ENCODE measurements at regions not wholly inside any gene's neighbourhood (a gene's known extent, or its start where the extent isn't known, plus 50 kb on each side); places are given as distances from the start of the nearest gene placed in this dataset.

DNA sequence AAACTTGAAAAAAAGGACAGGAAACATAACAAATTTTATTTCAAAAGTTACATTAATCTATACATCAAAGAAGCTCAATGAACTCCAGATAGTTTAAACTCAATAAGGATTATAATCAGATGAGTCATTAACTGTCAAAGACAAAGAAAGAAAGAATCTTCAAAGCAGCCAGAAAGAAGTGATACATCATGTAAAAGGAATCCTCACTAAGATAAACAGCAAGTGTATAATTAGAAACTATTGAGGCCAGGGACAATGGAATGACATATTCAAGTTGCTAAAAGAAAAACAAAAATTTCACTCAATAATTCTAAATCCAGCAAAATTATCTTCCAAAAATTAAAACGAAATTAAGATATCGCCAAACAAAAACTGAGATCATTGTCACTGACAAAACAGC, 161.6 kb upstream of the NWD2 start:
- ATAC-seq (ENCODE audit: insufficient read depth, low read depth): no peak

DNA sequence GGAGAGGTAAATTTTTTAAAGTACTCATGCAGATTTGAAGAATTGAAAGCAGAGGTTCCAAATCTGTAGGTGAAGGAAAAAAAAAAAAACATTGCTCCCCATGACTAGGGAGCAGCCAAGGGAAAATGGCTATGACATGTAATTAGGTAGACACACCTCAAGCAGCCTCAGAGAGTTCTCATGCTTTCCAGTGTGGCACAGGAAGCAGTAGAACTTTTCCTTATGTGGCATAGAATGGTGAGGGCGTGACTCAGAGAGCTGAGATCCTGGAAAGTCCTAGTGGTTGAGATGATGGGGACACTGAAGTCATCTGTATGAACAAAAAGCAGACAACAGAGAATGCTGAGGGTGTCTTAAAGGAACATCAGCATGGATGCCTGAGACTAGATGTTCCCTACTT, 148.6 kb upstream of the NWD2 start:
- H4K20me1 ChIP-seq (ENCODE audit: insufficient read depth, low read length): no peaks in the 10 kb centered on the region
- no peak overlapping the region for H3K9ac ChIP-seq (ENCODE audit: low read depth, low read length)
- H3K36me3 ChIP-seq (ENCODE audit: insufficient read depth, low read length): no peaks in the 10 kb centered on the region
- H3K4me3 ChIP-seq (ENCODE audit: low read depth in 1 of 2, low read length in 2 of 2): no peak overlapping the region
- H3K9me3 ChIP-seq (ENCODE audit: insufficient read depth, low read length, severe bottlenecking): no peaks in the 10 kb centered on the region
- no peaks in the 10 kb centered on the region for H3K79me2 ChIP-seq (ENCODE audit: insufficient read depth, low read length)
- H3K27ac ChIP-seq (ENCODE audit: low read length): no peak overlapping the region
- no peaks in the 10 kb centered on the region for H3K27me3 ChIP-seq (ENCODE audit: insufficient read depth, low read length, poor library complexity)
- ATAC-seq (ENCODE audit: insufficient read depth, low read depth) (no peak), DNase-seq (no peak)
- H3K4me1 ChIP-seq (ENCODE audit: insufficient read depth, low read length): no peaks in the 10 kb centered on the region
- H2AFZ ChIP-seq (ENCODE audit: low read depth, low read length): no peak overlapping the region
- no peak overlapping the region for H3K4me2 ChIP-seq (ENCODE audit: insufficient read depth, low read length)
- TF ChIP-seq, protein P1, sequence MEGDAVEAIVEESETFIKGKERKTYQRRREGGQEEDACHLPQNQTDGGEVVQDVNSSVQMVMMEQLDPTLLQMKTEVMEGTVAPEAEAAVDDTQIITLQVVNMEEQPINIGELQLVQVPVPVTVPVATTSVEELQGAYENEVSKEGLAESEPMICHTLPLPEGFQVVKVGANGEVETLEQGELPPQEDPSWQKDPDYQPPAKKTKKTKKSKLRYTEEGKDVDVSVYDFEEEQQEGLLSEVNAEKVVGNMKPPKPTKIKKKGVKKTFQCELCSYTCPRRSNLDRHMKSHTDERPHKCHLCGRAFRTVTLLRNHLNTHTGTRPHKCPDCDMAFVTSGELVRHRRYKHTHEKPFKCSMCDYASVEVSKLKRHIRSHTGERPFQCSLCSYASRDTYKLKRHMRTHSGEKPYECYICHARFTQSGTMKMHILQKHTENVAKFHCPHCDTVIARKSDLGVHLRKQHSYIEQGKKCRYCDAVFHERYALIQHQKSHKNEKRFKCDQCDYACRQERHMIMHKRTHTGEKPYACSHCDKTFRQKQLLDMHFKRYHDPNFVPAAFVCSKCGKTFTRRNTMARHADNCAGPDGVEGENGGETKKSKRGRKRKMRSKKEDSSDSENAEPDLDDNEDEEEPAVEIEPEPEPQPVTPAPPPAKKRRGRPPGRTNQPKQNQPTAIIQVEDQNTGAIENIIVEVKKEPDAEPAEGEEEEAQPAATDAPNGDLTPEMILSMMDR (IDR thresholded peaks at IDR 0.05; ENCODE audit: borderline replicate concordance, extremely low read depth, low read length, poor library complexity, severe bottlenecking): no peak
- TF ChIP-seq EZH2 (IDR thresholded peaks at IDR 0.05; ENCODE audit: borderline replicate concordance, low read depth, low read length, severe bottlenecking): no peak

More for the DNA sequence above, 161.6 kb upstream of the NWD2 start:
- H3K9ac ChIP-seq (ENCODE audit: low read depth, low read length): no peak overlapping the region
- no peak overlapping the region for H3K4me3 ChIP-seq (ENCODE audit: low read depth in 1 of 2, low read length in 2 of 2)
- H4K20me1 ChIP-seq (ENCODE audit: insufficient read depth, low read length): no peaks in the 10 kb centered on the region
- H3K4me1 ChIP-seq (ENCODE audit: insufficient read depth, low read length): no peaks in the 10 kb centered on the region
- H3K36me3 ChIP-seq (ENCODE audit: insufficient read depth, low read length): no peaks in the 10 kb centered on the region
- no peaks in the 10 kb centered on the region for H3K79me2 ChIP-seq (ENCODE audit: insufficient read depth, low read length)
- H3K4me2 ChIP-seq (ENCODE audit: insufficient read depth, low read length): no peak overlapping the region
- no peaks in the 10 kb centered on the region for H3K27me3 ChIP-seq (ENCODE audit: insufficient read depth, low read length, poor library complexity)
- H3K27ac ChIP-seq (ENCODE audit: low read length): no peak overlapping the region
- no peaks in the 10 kb centered on the region for H3K9me3 ChIP-seq (ENCODE audit: insufficient read depth, low read length, severe bottlenecking)
- no peak for DNase-seq
- no peak for TF ChIP-seq EZH2 (IDR thresholded peaks at IDR 0.05; ENCODE audit: borderline replicate concordance, low read depth, low read length, severe bottlenecking)
- TF ChIP-seq, protein P1 (IDR thresholded peaks at IDR 0.05; ENCODE audit: borderline replicate concordance, extremely low read depth, low read length, poor library complexity, severe bottlenecking): no peak
- H2AFZ ChIP-seq (ENCODE audit: low read depth, low read length): no peak overlapping the region

DNA sequence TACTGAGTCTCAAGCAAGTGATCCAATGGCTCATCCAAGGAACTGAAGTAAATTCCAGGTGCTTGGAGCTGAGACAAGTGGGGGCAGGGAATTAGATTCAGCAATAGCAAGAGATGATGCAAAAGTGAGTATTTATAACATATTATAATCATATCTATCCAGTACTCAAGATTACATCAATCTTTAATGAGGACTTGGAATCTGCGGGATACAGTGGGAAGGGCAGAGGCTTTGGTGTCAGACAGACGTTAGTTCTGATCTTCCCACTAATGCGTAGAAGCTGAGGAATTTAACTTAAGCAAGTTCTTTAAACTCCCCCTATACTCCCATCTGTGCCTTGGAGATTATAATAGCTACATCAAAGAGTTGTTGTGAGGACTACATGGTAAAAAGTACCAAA, 143.4 kb upstream of the NWD2 start:
- ATAC-seq (ENCODE audit: insufficient read depth, low read depth): no peak
- Histone ChIP-seq H3K27ac (ENCODE audit: low read length) (no peak overlapping the region), H3K36me3 (ENCODE audit: insufficient read depth, low read length) (no peaks in the 10 kb centered on the region), H3K4me2 (ENCODE audit: insufficient read depth, low read length) (no peak overlapping the region), H4K20me1 (ENCODE audit: insufficient read depth, low read length) (no peaks in the 10 kb centered on the region), H3K79me2 (ENCODE audit: insufficient read depth, low read length) (no peaks in the 10 kb centered on the region), H2AFZ (ENCODE audit: low read depth, low read length) (no peak overlapping the region), H3K4me1 (ENCODE audit: insufficient read depth, low read length) (no peaks in the 10 kb centered on the region), H3K9me3 (ENCODE audit: insufficient read depth, low read length, severe bottlenecking) (no peaks in the 10 kb centered on the region), H3K27me3 (ENCODE audit: insufficient read depth, low read length, poor library complexity) (no peaks in the 10 kb centered on the region), H3K4me3 (ENCODE audit: low read depth in 1 of 2, low read length in 2 of 2) (no peak overlapping the region), H3K9ac (ENCODE audit: low read depth, low read length) (no peak overlapping the region)
- TF ChIP-seq, protein P1 (IDR thresholded peaks at IDR 0.05; ENCODE audit: borderline replicate concordance, extremely low read depth, low read length, poor library complexity, severe bottlenecking): no peak
- no peak for TF ChIP-seq EZH2 (IDR thresholded peaks at IDR 0.05; ENCODE audit: borderline replicate concordance, low read depth, low read length, severe bottlenecking)
- no peak for DNase-seq

DNA sequence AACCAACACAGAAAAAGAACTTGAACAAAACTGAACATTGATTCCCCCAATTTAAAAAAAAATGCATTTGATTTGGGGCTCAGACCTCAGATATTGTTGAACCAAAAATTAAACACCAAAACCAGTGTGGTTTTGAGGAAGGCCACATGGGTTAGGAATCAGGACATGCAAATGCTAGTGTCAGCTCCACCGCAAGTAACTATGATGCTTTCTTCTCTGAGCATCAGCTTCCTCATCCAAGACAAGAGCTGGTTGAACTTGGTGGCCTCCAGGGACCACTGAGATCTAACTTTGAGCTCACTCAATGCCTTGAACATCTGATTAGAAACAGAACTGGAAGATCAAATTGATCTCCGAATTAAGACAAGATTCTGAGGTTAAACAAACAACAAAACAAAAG, 142.9 kb upstream of the NWD2 start:
- H3K4me1 ChIP-seq (ENCODE audit: insufficient read depth, low read length): no peaks in the 10 kb centered on the region
- no peak overlapping the region for H2AFZ ChIP-seq (ENCODE audit: low read depth, low read length)
- no peaks in the 10 kb centered on the region for H4K20me1 ChIP-seq (ENCODE audit: insufficient read depth, low read length)
- no peaks in the 10 kb centered on the region for H3K9me3 ChIP-seq (ENCODE audit: insufficient read depth, low read length, severe bottlenecking)
- TF ChIP-seq, protein P1 (IDR thresholded peaks at IDR 0.05; ENCODE audit: borderline replicate concordance, extremely low read depth, low read length, poor library complexity, severe bottlenecking): no peak
- TF ChIP-seq EZH2 (IDR thresholded peaks at IDR 0.05; ENCODE audit: borderline replicate concordance, low read depth, low read length, severe bottlenecking): no peak
- H3K27me3 ChIP-seq (ENCODE audit: insufficient read depth, low read length, poor library complexity): no peaks in the 10 kb centered on the region
- no peak overlapping the region for H3K4me3 ChIP-seq (ENCODE audit: low read depth in 1 of 2, low read length in 2 of 2)
- DNase-seq (no peak), ATAC-seq (ENCODE audit: insufficient read depth, low read depth) (no peak)
- H3K27ac ChIP-seq (ENCODE audit: low read length): no peak overlapping the region
- no peaks in the 10 kb centered on the region for H3K79me2 ChIP-seq (ENCODE audit: insufficient read depth, low read length)
- no peaks in the 10 kb centered on the region for H3K36me3 ChIP-seq (ENCODE audit: insufficient read depth, low read length)
- H3K9ac ChIP-seq (ENCODE audit: low read depth, low read length): no peak overlapping the region
- no peak overlapping the region for H3K4me2 ChIP-seq (ENCODE audit: insufficient read depth, low read length)
